Activated T-helper 1 cell treated with anti-CD3 and anti-CD28 coated beads, Interleukin-12 subunit alpha, Interleukin-12 subunit beta, Interleukin-2, Interleukin-4 antibody, amounts not matched to agents 30 ng/mL and 10 ng/mL and 1 ng/mL, durations not matched to agents 14 hours and 24 hours and 36 hours (primary cell): ENCODE measurements at regions not wholly inside any gene's neighbourhood (a gene's known extent, or its start where the extent isn't known, plus 50 kb on each side); places are given as distances from the start of the nearest gene placed in this dataset.

Experiments used
- DNase-seq: peaks from one replicate; pipeline ENCODE4 v3.0.0; 2021; ENCODE audit warnings: low spot score
- H3K27ac Mint-ChIP-seq: one replicate; pipeline ENCODE4 v1.8.0; 2021; ENCODE audit warnings: mild to moderate bottlenecking, mixed read lengths
- H3K27me3 Mint-ChIP-seq: one replicate; pipeline ENCODE4 v1.8.0; 2022; ENCODE audit warnings: mild to moderate bottlenecking, moderate library complexity, mixed read lengths; ENCODE audit not compliant: insufficient read depth
- H3K36me3 Mint-ChIP-seq: one replicate; pipeline ENCODE4 v1.8.0; 2021; ENCODE audit warnings: low read depth, mixed read lengths
- H3K4me1 Mint-ChIP-seq: one replicate; pipeline ENCODE4 v1.8.0; 2021; ENCODE audit warnings: low read depth, mixed read lengths
- H3K4me3 Mint-ChIP-seq: one replicate; pipeline ENCODE4 v1.8.0; 2021; ENCODE audit warnings: mild to moderate bottlenecking, moderate library complexity, mixed read lengths
- H3K9me3 Mint-ChIP-seq: one replicate; pipeline ENCODE4 v1.8.0; 2021; ENCODE audit warnings: mixed read lengths
- intact Hi-C: fragments of 100-400 bp; cut with micrococcal nuclease; formaldehyde crosslinking; loops from one replicate; pipeline ENCODE4 v1.15.1; 2024

DNA sequence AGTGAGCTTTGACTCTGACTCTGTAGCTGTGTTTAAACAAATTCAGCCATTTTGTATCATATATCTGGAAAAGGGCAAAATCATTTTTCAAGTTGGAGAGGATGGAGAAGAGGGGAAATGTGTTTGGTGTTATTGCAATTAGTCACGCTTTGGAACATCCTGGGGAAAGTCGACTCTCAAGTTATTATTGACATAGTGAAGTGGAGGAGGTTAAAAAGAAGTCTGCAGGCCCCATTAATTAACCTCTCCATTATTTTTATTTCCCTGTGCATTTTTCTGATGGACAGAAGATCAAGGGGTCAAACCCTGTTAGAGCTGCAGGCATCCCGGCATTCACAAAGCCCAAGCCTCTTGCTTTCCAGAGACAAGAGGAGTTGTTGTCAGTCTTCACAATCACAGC is 132.6 kb downstream of the TEX36 start:
- Mint-ChIP-seq H3K4me1 (no peaks in the 10 kb centered on the region), H3K4me3 (no peak overlapping the region), H3K36me3 (no peaks in the 10 kb centered on the region), H3K9me3 (no peaks in the 10 kb centered on the region), H3K27ac (no peak overlapping the region), H3K27me3 (no peaks in the 10 kb centered on the region)
- DNase-seq: no peak
- intact Hi-C loops: no loop called here

DNA sequence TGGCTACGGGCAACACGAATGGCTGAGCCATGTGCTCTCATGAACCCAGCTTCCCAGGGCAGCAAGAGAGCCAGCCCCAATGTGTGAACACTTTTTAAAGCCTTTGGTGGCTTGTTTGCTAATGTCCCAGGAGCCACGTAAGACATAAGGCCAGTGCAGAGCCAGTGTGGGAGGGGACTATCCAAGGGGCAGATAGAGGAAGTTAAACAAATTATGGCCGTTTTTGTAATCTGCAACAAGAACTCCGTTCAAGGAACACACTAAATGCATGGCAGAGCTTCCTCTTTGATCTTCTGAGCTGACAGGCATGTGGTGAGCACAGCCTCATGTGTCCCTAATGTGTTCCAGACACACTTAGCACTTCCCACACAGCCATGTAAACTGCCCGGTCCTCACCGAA is 133.3 kb downstream of the TEX36 start:
- no peaks in the 10 kb centered on the region for H3K9me3 Mint-ChIP-seq
- H3K27ac Mint-ChIP-seq: no peak overlapping the region
- no peaks in the 10 kb centered on the region for H3K36me3 Mint-ChIP-seq

DNA sequence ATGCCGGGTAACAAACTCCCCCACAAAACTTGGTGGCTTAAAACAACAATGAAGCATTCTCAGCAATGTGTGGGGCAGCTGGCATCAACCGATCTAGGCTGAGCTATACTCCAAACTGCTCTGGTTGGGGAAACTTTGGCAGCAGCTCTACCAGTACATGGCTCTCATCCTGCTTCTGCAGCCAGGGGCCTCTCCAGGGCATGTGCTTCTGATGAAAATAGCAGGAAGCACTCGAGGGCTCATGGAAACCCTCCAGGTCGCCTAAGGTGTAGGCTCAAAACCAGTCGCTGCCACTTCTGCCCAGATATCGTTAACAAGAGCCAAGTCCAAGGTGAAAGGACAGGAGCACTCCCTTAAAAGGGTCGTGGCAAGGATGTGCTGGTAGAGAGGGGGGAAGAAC is 134.1 kb downstream of the TEX36 start:
- Mint-ChIP-seq H3K9me3 (no peaks in the 10 kb centered on the region), H3K4me1 (no peaks in the 10 kb centered on the region), H3K27me3 (no peaks in the 10 kb centered on the region), H3K36me3 (no peaks in the 10 kb centered on the region), H3K27ac (no peak overlapping the region), H3K4me3 (no peak overlapping the region)
- intact Hi-C loops: no loop called here
- DNase-seq: no peak

More for the DNA sequence above, 133.3 kb downstream of the TEX36 start:
- no peaks in the 10 kb centered on the region for H3K27me3 Mint-ChIP-seq
- no peaks in the 10 kb centered on the region for H3K4me1 Mint-ChIP-seq
- H3K4me3 Mint-ChIP-seq: no peak overlapping the region
- DNase-seq: no peak
- intact Hi-C loops: no loop called here

DNA sequence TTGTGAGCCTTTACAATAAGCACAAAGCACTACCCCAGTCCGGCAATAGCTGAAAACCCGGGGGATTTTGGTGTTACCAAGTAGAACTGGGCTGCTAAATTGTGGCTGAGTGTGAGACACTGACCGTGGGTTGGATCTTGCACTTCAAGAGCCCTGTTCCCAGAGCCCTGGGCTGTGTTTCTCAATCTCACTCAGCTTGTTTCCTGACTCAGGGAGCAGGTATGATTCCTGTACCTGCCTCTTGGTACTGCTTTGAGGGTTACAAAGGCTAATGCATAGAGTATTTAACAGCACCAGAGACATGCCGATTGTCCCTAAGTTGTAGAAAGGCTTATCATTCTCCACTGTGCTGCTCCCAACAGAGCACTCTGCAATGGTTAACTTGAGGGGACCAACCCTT is 134.6 kb downstream of the TEX36 start:
- Mint-ChIP-seq H3K36me3 (no peaks in the 10 kb centered on the region), H3K4me3 (no peak overlapping the region), H3K4me1 (no peaks in the 10 kb centered on the region), H3K27me3 (no peaks in the 10 kb centered on the region), H3K27ac (no peak overlapping the region), H3K9me3 (no peaks in the 10 kb centered on the region)
- intact Hi-C loops: no loop called here
- no peak for DNase-seq

GRCh38 chr10:125547010-125547650 is 135.8 kb downstream of the TEX36 start:
- Mint-ChIP-seq H3K27ac (no peak overlapping the region), H3K9me3 (no peaks in the 10 kb centered on the region), H3K4me3 (no peak overlapping the region), H3K27me3 (no peaks in the 10 kb centered on the region), H3K36me3 (no peaks in the 10 kb centered on the region), H3K4me1 (no peaks in the 10 kb centered on the region)
- intact Hi-C loops: no loop called here
- no peak for DNase-seq

DNA sequence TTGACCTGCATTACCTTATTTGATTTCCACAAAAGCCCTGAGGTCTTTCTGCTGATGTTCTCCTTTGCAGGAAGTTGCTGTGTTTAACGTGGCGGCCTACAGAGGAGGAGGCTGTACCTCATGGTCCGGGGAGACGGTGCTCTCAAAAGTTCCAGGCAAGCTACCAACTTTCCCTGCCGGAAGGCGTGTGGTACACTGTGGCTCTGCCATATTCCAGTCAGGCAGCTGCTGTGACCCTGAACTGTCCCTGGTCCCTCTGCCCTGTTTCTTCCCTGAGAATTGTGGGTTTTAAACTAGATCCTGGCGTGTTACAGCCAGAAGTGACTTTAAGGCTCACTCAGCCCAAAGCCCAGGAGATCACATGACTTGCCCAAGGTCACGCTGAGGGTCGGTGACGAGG is 139.2 kb downstream of the TEX36 start:
- no peaks in the 10 kb centered on the region for H3K4me1 Mint-ChIP-seq
- no peak overlapping the region for H3K27ac Mint-ChIP-seq
- no peak for DNase-seq
- no peaks in the 10 kb centered on the region for H3K36me3 Mint-ChIP-seq
- H3K4me3 Mint-ChIP-seq: no peak overlapping the region
- H3K9me3 Mint-ChIP-seq: no peaks in the 10 kb centered on the region
- no peaks in the 10 kb centered on the region for H3K27me3 Mint-ChIP-seq
- intact Hi-C loops: no loop called here

- Mint-ChIP-seq H3K27me3 (no peaks in the 10 kb centered on the region), H3K9me3 (no peaks in the 10 kb centered on the region), H3K4me1 (no peaks in the 10 kb centered on the region), H3K4me3 (no peak overlapping the region), H3K36me3 (no peaks in the 10 kb centered on the region), H3K27ac (no peak overlapping the region)
- no peak for DNase-seq
- intact Hi-C loops: no loop called here
Observed at GRCh38 chr10:125538947-125539731, 143.8 kb downstream of the TEX36 start.

GRCh38 chr10:125536236-125536635 is 146.7 kb downstream of the TEX36 start:
- intact Hi-C loops: no loop called here
- Mint-ChIP-seq H3K27ac (no peak overlapping the region), H3K36me3 (no peaks in the 10 kb centered on the region), H3K27me3 (no peaks in the 10 kb centered on the region), H3K4me1 (no peaks in the 10 kb centered on the region), H3K4me3 (no peak overlapping the region), H3K9me3 (no peaks in the 10 kb centered on the region)
- no peak for DNase-seq

DNA sequence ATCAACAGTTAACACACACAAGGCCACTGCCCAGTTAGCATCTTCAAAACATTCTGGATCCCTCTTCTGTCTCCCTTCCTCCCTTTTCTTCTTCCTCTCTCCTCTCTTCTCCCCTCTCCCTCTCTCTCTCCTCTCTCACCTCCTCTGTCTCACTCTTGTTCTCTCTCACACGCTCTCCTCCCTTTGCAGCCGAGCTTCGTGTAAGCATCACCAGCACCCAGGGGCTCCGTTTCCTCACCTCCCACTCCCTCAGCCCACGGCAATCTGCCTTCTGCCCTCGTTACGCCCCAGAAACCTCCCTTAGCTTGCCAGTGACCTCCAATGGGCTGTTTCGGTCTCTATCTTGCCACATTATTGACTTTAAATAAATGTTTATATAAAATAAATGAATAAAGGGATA is 147.4 kb downstream of the TEX36 start:
- Mint-ChIP-seq H3K27ac (no peak overlapping the region), H3K9me3 (no peaks in the 10 kb centered on the region), H3K4me1 (no peaks in the 10 kb centered on the region), H3K36me3 (no peaks in the 10 kb centered on the region), H3K4me3 (no peak overlapping the region), H3K27me3 (no peaks in the 10 kb centered on the region)
- intact Hi-C loops: no loop called here
- no peak for DNase-seq

- H3K27ac Mint-ChIP-seq: no peak overlapping the region
- H3K4me3 Mint-ChIP-seq: no peak overlapping the region
- H3K4me1 Mint-ChIP-seq: no peaks in the 10 kb centered on the region
- peaks cover under 1% of the 10 kb centered on the region for H3K27me3 Mint-ChIP-seq
- H3K36me3 Mint-ChIP-seq: no peaks in the 10 kb centered on the region
- no peak for DNase-seq
- no peaks in the 10 kb centered on the region for H3K9me3 Mint-ChIP-seq
- intact Hi-C loops: no loop called here
Observed at GRCh38 chr10:125534515-125534914, 148.4 kb downstream of the TEX36 start.

GRCh38 chr10:125533866-125534265 is 149.1 kb downstream of the TEX36 start:
- no peaks in the 10 kb centered on the region for H3K4me1 Mint-ChIP-seq
- no peak for DNase-seq
- H3K27ac Mint-ChIP-seq: no peak overlapping the region
- peaks cover 2% of the 10 kb centered on the region for H3K27me3 Mint-ChIP-seq
- no peaks in the 10 kb centered on the region for H3K9me3 Mint-ChIP-seq
- H3K4me3 Mint-ChIP-seq: no peak overlapping the region
- no peaks in the 10 kb centered on the region for H3K36me3 Mint-ChIP-seq
- intact Hi-C loops: no loop called here

- H3K4me1 Mint-ChIP-seq: no peaks in the 10 kb centered on the region
- peaks cover 2% of the 10 kb centered on the region for H3K27me3 Mint-ChIP-seq
- H3K4me3 Mint-ChIP-seq: no peak overlapping the region
- intact Hi-C loops: no loop called here
- no peak for DNase-seq
- H3K27ac Mint-ChIP-seq: no peak overlapping the region
- H3K9me3 Mint-ChIP-seq: no peaks in the 10 kb centered on the region
- H3K36me3 Mint-ChIP-seq: no peaks in the 10 kb centered on the region
Observed at GRCh38 chr10:125531465-125531864, 151.5 kb downstream of the TEX36 start.

- intact Hi-C loops: no loop called here
- H3K4me3 Mint-ChIP-seq: no peak overlapping the region
- no peaks in the 10 kb centered on the region for H3K4me1 Mint-ChIP-seq
- DNase-seq: no peak
- H3K27me3 Mint-ChIP-seq: no peaks in the 10 kb centered on the region
- H3K27ac Mint-ChIP-seq: no peak overlapping the region
- no peaks in the 10 kb centered on the region for H3K36me3 Mint-ChIP-seq
- H3K9me3 Mint-ChIP-seq: no peaks in the 10 kb centered on the region
Observed at GRCh38 chr10:125523347-125523746, 159.6 kb downstream of the TEX36 start.
